ENCODE measurements at regions not wholly inside any gene's neighbourhood (a gene's known extent, or its start where the extent isn't known, plus 50 kb on each side); places are given as distances from the start of the nearest gene placed in this dataset.

GRCh38 chr18:55866886-55867285, 278.9 kb upstream of the TCF4 start:
- WGBS, 2 donors (ENCODE audit: low coverage in 1 of 2): 75 to 80% methylated on average over 3 to 7 of the region's 7 CpGs
- peak overlapping the region in 1 of 4 donors; percentile 33 for H3K27ac ChIP-seq

DNA sequence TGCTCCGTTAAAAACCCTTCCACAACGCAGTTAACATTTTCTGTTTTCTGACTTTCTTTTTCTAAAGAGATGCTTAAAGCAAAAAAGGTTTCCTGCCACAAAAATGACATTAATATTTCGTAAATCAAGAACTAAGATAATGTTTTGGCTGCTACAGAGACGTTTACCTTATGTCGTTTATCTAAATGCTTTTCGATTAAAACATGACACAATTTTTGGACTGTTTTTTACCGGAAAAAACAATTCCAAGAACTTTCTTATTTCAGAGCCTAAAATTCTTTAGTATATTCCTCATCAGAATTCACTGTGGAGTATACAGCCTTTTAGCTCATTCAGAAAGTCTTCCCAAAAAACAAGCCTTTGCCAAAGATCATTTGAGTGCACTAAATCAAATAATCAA, 278.0 kb upstream of the TCF4 start:
- Histone ChIP-seq H3K27me3 (no peaks in the 10 kb centered on the region), H3K4me3 (no peak overlapping the region), H3K27ac (peak overlapping the region in 1 of 4 donors; percentile 45), H3K4me1 (peaks cover 0 to 12% (median 0%) of the 10 kb centered on the region in 3 donors), H3K36me3 (no peaks in the 10 kb centered on the region), H3K9me3 (no peaks in the 10 kb centered on the region)
- no peak for ATAC-seq
- TF ChIP-seq POLR2A (IDR thresholded peaks at IDR 0.05): no peak
- TF ChIP-seq POLR2AphosphoS5 (IDR thresholded peaks at IDR 0.05): no peak
- no peak for TF ChIP-seq EP300 (IDR thresholded peaks at IDR 0.05)
- TF ChIP-seq, protein P1, sequence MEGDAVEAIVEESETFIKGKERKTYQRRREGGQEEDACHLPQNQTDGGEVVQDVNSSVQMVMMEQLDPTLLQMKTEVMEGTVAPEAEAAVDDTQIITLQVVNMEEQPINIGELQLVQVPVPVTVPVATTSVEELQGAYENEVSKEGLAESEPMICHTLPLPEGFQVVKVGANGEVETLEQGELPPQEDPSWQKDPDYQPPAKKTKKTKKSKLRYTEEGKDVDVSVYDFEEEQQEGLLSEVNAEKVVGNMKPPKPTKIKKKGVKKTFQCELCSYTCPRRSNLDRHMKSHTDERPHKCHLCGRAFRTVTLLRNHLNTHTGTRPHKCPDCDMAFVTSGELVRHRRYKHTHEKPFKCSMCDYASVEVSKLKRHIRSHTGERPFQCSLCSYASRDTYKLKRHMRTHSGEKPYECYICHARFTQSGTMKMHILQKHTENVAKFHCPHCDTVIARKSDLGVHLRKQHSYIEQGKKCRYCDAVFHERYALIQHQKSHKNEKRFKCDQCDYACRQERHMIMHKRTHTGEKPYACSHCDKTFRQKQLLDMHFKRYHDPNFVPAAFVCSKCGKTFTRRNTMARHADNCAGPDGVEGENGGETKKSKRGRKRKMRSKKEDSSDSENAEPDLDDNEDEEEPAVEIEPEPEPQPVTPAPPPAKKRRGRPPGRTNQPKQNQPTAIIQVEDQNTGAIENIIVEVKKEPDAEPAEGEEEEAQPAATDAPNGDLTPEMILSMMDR (IDR thresholded peaks at IDR 0.05): no peak
- WGBS, 2 donors (ENCODE audit: low coverage in 1 of 2): 34 to 55% methylated on average over 7 of the region's 7 CpGs

More at GRCh38 chr18:55866886-55867285, 278.9 kb upstream of the TCF4 start:
- ATAC-seq: no peak
- Histone ChIP-seq H3K4me3 (no peak overlapping the region), H3K36me3 (no peaks in the 10 kb centered on the region), H3K27me3 (no peaks in the 10 kb centered on the region), H3K9me3 (no peaks in the 10 kb centered on the region), H3K4me1 (peaks cover 0 to 12% (median 0%) of the 10 kb centered on the region in 3 donors)
- TF ChIP-seq EP300 (IDR thresholded peaks at IDR 0.05) (no peak), POLR2AphosphoS5 (IDR thresholded peaks at IDR 0.05) (no peak), POLR2A (IDR thresholded peaks at IDR 0.05) (no peak)
- TF ChIP-seq, protein P1 (IDR thresholded peaks at IDR 0.05): no peak

DNA sequence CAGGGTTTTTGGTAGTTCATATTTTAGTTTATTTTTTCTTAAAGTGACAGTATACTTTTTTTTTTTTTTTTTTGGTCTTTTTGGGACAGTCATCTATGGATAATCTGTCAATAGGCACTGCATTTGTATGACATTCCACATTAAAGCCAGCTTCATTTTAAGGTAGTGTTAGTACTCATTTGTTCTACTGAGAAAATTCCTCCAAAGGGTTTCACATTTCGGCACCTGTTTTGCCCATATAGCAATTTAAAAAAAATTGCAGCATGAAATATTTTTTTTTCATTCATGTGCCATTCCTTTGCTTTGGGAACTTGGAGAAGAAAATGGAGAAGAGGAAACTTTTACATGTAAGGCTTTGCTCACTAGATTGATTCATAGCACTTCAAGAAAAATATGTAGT, 276.3 kb upstream of the TCF4 start:
- TF ChIP-seq POLR2A (IDR thresholded peaks at IDR 0.05) (no peak), POLR2AphosphoS5 (IDR thresholded peaks at IDR 0.05) (no peak), EP300 (IDR thresholded peaks at IDR 0.05) (no peak)
- TF ChIP-seq, protein P1 (IDR thresholded peaks at IDR 0.05): no peak
- no peak for ATAC-seq
- Histone ChIP-seq H3K27me3 (no peaks in the 10 kb centered on the region), H3K27ac (no peak overlapping the region), H3K9me3 (no peaks in the 10 kb centered on the region), H3K4me3 (no peak overlapping the region), H3K36me3 (no peaks in the 10 kb centered on the region), H3K4me1 (peaks cover 0 to 8% (median 0%) of the 10 kb centered on the region in 3 donors)
- 0 to 9% methylated on average over 1 of the region's 1 CpG for WGBS, 2 donors (ENCODE audit: low coverage in 1 of 2)

DNA sequence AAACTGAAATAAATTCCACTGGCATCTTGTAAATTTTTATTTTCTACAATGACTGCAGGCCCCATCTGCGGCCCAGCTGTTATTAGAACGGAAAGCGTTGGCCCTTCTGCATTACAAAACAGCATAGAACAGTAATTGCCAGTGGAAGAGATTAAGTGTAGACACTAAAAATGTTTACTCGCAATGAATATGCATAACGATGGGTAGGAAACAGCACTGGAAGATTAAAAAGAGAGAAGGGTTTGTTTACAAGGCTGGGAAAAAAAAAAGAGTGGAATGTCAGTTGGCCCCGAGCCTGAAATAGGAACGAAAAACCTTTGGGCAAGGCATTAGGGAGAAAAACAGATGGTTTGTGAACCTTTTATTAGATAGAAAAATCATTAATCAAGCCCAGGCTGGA, 275.9 kb upstream of the TCF4 start:
- TF ChIP-seq POLR2AphosphoS5 (IDR thresholded peaks at IDR 0.05) (peak; percentile 18), EP300 (IDR thresholded peaks at IDR 0.05) (no peak), POLR2A (IDR thresholded peaks at IDR 0.05) (no peak)
- TF ChIP-seq, protein P1 (IDR thresholded peaks at IDR 0.05): no peak
- ATAC-seq: peak; percentile 65
- WGBS, 2 donors (ENCODE audit: low coverage in 1 of 2): 22 to 36% methylated on average over 4 to 6 of the region's 7 CpGs

DNA sequence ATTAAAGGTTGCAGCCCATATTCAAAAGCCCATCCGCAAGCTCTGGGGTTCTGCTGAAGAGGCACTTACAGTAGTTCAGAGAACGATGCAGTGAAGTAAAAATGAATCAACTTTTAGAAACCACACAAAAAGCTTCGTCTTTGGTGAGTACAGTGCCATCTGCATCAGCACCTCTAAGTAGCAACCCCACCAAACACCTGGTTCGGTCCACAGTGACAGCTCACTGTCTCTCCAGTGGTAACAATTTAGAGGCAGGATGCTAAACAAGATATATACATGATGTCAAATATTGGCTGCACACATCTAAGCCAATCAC, 275.4 kb upstream of the TCF4 start:
- no peak for ATAC-seq
- no peaks in the 10 kb centered on the region for H3K27me3 ChIP-seq
- H3K9me3 ChIP-seq: no peaks in the 10 kb centered on the region
- TF ChIP-seq POLR2A (IDR thresholded peaks at IDR 0.05): no peak
- TF ChIP-seq, protein P1 (IDR thresholded peaks at IDR 0.05): no peak
- TF ChIP-seq POLR2AphosphoS5 (IDR thresholded peaks at IDR 0.05): no peak
- no peak for TF ChIP-seq EP300 (IDR thresholded peaks at IDR 0.05)
- peaks cover 0 to 6% (median 0%) of the 10 kb centered on the region in 3 donors for H3K4me1 ChIP-seq
- peak overlapping the region in 2 of 4 donors; percentile 24 to 31 for H3K27ac ChIP-seq
- 85 to 86% methylated on average over 4 of the region's 4 CpGs for WGBS, 2 donors (ENCODE audit: low coverage in 1 of 2)
- H3K4me3 ChIP-seq: no peak overlapping the region
- H3K36me3 ChIP-seq: no peaks in the 10 kb centered on the region

More for the DNA sequence above, 275.9 kb upstream of the TCF4 start:
- Histone ChIP-seq H3K27ac (peak overlapping the region in 2 of 4 donors; percentile 24 to 31), H3K36me3 (no peaks in the 10 kb centered on the region), H3K27me3 (no peaks in the 10 kb centered on the region), H3K4me3 (no peak overlapping the region), H3K9me3 (no peaks in the 10 kb centered on the region), H3K4me1 (peaks cover 0 to 6% (median 0%) of the 10 kb centered on the region in 3 donors)

All from gastroesophageal sphincter (tissue), 4 donors.